Endodermal cell (in vitro differentiated cells): ENCODE measurements at regions not wholly inside any gene's neighbourhood (a gene's known extent, or its start where the extent isn't known, plus 50 kb on each side); places are given as distances from the start of the nearest gene placed in this dataset.

Experiments
- DNase-seq: peaks from one replicate; pipeline ENCODE4 v3.0.0-alpha.2; 2017
- H3K27ac ChIP-seq: 2 replicates; pipeline ENCODE4 v1.5.1; 2013; ENCODE audit warnings: mild to moderate bottlenecking, low read depth, low read length, moderate library complexity
- H3K27me3 ChIP-seq: 2 replicates; pipeline ENCODE4 v1.6.1; 2013; ENCODE audit warnings: mild to moderate bottlenecking, low read length, moderate library complexity; ENCODE audit not compliant: insufficient read depth, control insufficient read depth, poor library complexity, severe bottlenecking
- H3K36me3 ChIP-seq: 2 replicates; pipeline ENCODE4 v1.7.0; 2013; ENCODE audit warnings: mild to moderate bottlenecking, low read length, moderate library complexity; ENCODE audit not compliant: control insufficient read depth, insufficient read depth
- H3K4me1 ChIP-seq: one replicate; pipeline ENCODE4 v1.7.0; 2013; ENCODE audit warnings: low read length; ENCODE audit not compliant: control insufficient read depth, insufficient read depth
- H3K4me3 ChIP-seq: 2 replicates; pipeline ENCODE4 v1.5.1; 2013; ENCODE audit warnings: mild to moderate bottlenecking, low read length, moderate library complexity
- H3K9ac ChIP-seq: 2 replicates; pipeline ENCODE4 v1.6.1; 2013; ENCODE audit warnings: mild to moderate bottlenecking, low read length, moderate library complexity; ENCODE audit not compliant: poor library complexity, severe bottlenecking; ENCODE audit errors: extremely low read depth
- H3K9me3 ChIP-seq: 2 replicates; pipeline ENCODE4 v1.6.1; 2013; ENCODE audit warnings: mild to moderate bottlenecking, low read length, moderate library complexity; ENCODE audit not compliant: control insufficient read depth
- H3K27ac Mint-ChIP-seq: 2 replicates; pipeline ENCODE4 v1.8.0; 2020; ENCODE audit warnings: mixed read lengths
- H3K27me3 Mint-ChIP-seq: 2 replicates; pipeline ENCODE4 v1.8.0; 2021; ENCODE audit warnings: mild to moderate bottlenecking, mixed read lengths; ENCODE audit not compliant: insufficient read depth
- H3K36me3 Mint-ChIP-seq: 2 replicates; pipeline ENCODE4 v1.8.0; 2020; ENCODE audit warnings: low read depth, mixed read lengths
- H3K4me1 Mint-ChIP-seq: 2 replicates; pipeline ENCODE4 v1.8.0; 2020; ENCODE audit warnings: mixed read lengths
- H3K4me3 Mint-ChIP-seq: 2 replicates; pipeline ENCODE4 v1.8.0; 2020; ENCODE audit warnings: mild to moderate bottlenecking, moderate library complexity, mixed read lengths
- H3K9me3 Mint-ChIP-seq: 2 replicates; pipeline ENCODE4 v1.8.0; 2020; ENCODE audit warnings: mild to moderate bottlenecking, mixed read lengths
- WGBS, 2 experiments: methylation state at CpG; one replicate each; pipeline versions ENCODE4 v1.1.5 to v1.1.7; 2013; ENCODE audit warnings: missing lambda C conversion rate in 2 of 2, mixed read lengths in 1 of 2; ENCODE audit not compliant: insufficient coverage in 1 of 2, insufficient read length in 1 of 2; 5-methylcytosine and 5-hydroxymethylcytosine counted together
- TF ChIP-seq, protein P1 (sequence below): fragments of 200-600 bp; sonication (generic); conservative IDR thresholded peaks from 2 replicates; pipeline ENCODE4 v1.5.0; 2021; ENCODE audit warnings: antibody characterized with exemption, mild to moderate bottlenecking

DNA sequence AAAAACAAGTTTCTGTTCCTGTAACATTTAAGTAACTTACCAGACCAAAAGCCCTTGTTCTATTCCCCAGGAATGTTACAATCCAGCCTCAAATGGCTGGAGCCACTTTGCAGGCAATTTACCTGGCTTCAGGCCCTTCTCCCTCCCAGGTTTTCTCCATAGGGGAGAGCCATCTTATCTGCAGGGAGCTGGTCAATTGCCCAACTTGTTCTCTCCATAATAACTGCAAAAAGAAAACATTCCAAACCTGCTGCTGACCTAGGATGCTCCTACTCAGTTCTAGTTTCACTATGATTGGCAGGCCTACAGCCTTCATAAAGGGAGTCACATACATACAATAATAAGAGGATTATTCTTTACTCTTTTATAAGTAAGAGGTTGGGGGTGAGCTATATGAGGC, 670.7 kb downstream of the PCDH7 start:
- no peaks in the 10 kb centered on the region for H3K36me3 Mint-ChIP-seq
- H3K27ac Mint-ChIP-seq, result no peak overlapping the region

GRCh38 chr4:31391976-31392375, 671.8 kb downstream of the PCDH7 start:
- H3K36me3 Mint-ChIP-seq, result no peaks in the 10 kb centered on the region
- no peak overlapping the region for H3K27ac Mint-ChIP-seq
- no peaks in the 10 kb centered on the region for H3K9me3 ChIP-seq
- H3K4me1 ChIP-seq, result no peaks in the 10 kb centered on the region
- H3K4me3 Mint-ChIP-seq, result no peak overlapping the region
- H3K36me3 ChIP-seq, result no peaks in the 10 kb centered on the region
- H3K4me1 Mint-ChIP-seq, result no peaks in the 10 kb centered on the region
- DNase-seq, result no peak
- H3K9me3 Mint-ChIP-seq, result no peaks in the 10 kb centered on the region
- H3K27me3 ChIP-seq, result no peaks in the 10 kb centered on the region
- H3K27me3 Mint-ChIP-seq, result no peaks in the 10 kb centered on the region
- no peak overlapping the region for H3K9ac ChIP-seq
- no peak overlapping the region for H3K4me3 ChIP-seq
- H3K27ac ChIP-seq, result no peak overlapping the region
- TF ChIP-seq, protein P1, sequence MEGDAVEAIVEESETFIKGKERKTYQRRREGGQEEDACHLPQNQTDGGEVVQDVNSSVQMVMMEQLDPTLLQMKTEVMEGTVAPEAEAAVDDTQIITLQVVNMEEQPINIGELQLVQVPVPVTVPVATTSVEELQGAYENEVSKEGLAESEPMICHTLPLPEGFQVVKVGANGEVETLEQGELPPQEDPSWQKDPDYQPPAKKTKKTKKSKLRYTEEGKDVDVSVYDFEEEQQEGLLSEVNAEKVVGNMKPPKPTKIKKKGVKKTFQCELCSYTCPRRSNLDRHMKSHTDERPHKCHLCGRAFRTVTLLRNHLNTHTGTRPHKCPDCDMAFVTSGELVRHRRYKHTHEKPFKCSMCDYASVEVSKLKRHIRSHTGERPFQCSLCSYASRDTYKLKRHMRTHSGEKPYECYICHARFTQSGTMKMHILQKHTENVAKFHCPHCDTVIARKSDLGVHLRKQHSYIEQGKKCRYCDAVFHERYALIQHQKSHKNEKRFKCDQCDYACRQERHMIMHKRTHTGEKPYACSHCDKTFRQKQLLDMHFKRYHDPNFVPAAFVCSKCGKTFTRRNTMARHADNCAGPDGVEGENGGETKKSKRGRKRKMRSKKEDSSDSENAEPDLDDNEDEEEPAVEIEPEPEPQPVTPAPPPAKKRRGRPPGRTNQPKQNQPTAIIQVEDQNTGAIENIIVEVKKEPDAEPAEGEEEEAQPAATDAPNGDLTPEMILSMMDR, result no peak

More for the DNA sequence above, 670.7 kb downstream of the PCDH7 start:
- no peaks in the 10 kb centered on the region for H3K27me3 ChIP-seq
- H3K4me3 ChIP-seq, result no peak overlapping the region
- TF ChIP-seq, protein P1, result no peak
- H3K9ac ChIP-seq, result no peak overlapping the region
- DNase-seq, result no peak
- Mint-ChIP-seq H3K4me3 (no peak overlapping the region), H3K4me1 (no peaks in the 10 kb centered on the region), H3K9me3 (no peaks in the 10 kb centered on the region), H3K27me3 (no peaks in the 10 kb centered on the region)
- no peaks in the 10 kb centered on the region for H3K9me3 ChIP-seq
- H3K36me3 ChIP-seq, result no peaks in the 10 kb centered on the region
- no peaks in the 10 kb centered on the region for H3K4me1 ChIP-seq
- no peak overlapping the region for H3K27ac ChIP-seq

- DNase-seq, result no peak
- no peaks in the 10 kb centered on the region for H3K27me3 Mint-ChIP-seq
- WGBS, 2 experiments, result 95 to 98% methylated on average over 2 of the region's 2 CpGs
- H3K4me1 Mint-ChIP-seq, result no peaks in the 10 kb centered on the region
- H3K9me3 Mint-ChIP-seq, result no peaks in the 10 kb centered on the region
- H3K4me1 ChIP-seq, result no peaks in the 10 kb centered on the region
- H3K4me3 Mint-ChIP-seq, result no peak overlapping the region
- H3K27ac Mint-ChIP-seq, result no peak overlapping the region
- H3K36me3 ChIP-seq, result no peaks in the 10 kb centered on the region
- H3K9me3 ChIP-seq, result no peaks in the 10 kb centered on the region
- no peaks in the 10 kb centered on the region for H3K27me3 ChIP-seq
- no peaks in the 10 kb centered on the region for H3K36me3 Mint-ChIP-seq
- TF ChIP-seq, protein P1, result no peak
- no peak overlapping the region for H3K27ac ChIP-seq
- no peak overlapping the region for H3K4me3 ChIP-seq
- no peak overlapping the region for H3K9ac ChIP-seq
These were observed 672.8 kb downstream of the PCDH7 start for GRCh38 chr4:31392923-31393322.
